Thyroid gland (tissue), 4 donors: ENCODE measurements at regions not wholly inside any gene's neighbourhood (a gene's known extent, or its start where the extent isn't known, plus 50 kb on each side); places are given as distances from the start of the nearest gene placed in this dataset.
"Not testable (repeated sequence)": the region's sequence is repeated elsewhere in the genome, so short reads cannot be mapped to it uniquely, and the experiment has no call there.

Experiments
- DNase-seq, 2 donors: peaks; one replicate each; pipeline ENCODE4 v3.0.0-alpha.2; 2019
- H3K27ac ChIP-seq, 3 donors: fragments of 200-600 bp; sonication (generic); 1 replicate in 2 of 3; 2 replicates in 1 of 3; pipeline ENCODE4 v1.5.1; 2016 to 2019; ENCODE audit warnings: mild to moderate bottlenecking in 1 of 3, moderate library complexity in 1 of 3
- H3K27me3 ChIP-seq: fragments of 200-600 bp; sonication (generic); one replicate; pipeline ENCODE4 v1.5.1; 2019
- H3K36me3 ChIP-seq, 2 donors: fragments of 200-600 bp; sonication (generic); one replicate each; pipeline ENCODE4 v1.5.1; 2016 to 2019
- H3K4me1 ChIP-seq, 2 donors: fragments of 200-600 bp; sonication (generic); one replicate each; pipeline ENCODE4 v1.5.1; 2017 to 2019
- H3K4me3 ChIP-seq, 3 donors: fragments of 200-600 bp; sonication (generic); replicated peaks in 1 of 3; 1 replicate in 2 of 3; 2 replicates in 1 of 3; pipeline ENCODE4 v1.5.1; 2016; ENCODE audit warnings: mild to moderate bottlenecking in 1 of 3
- H3K9me3 ChIP-seq: fragments of 200-600 bp; sonication (generic); one replicate; pipeline ENCODE4 v1.5.1; 2017
- CTCF ChIP-seq, 6 experiments: fragments of 200-600 bp in 3 of 6; fragments of 450-650 bp in 3 of 6; sonication (generic) in 3 of 6; IDR thresholded peaks; one replicate each; pipeline ENCODE4 v1.5.1; 2016 to 2019; ENCODE audit warnings: antibody characterized with exemption in 6 of 6, mild to moderate bottlenecking in 2 of 6, inconsistent platforms in 1 of 6, moderate library complexity in 1 of 6
- POLR2A ChIP-seq, 2 donors: fragments of 450-650 bp; IDR thresholded peaks; one replicate each; pipeline ENCODE4 v1.6.1; 2017; ENCODE audit warnings: antibody characterized with exemption in 2 of 2, mild to moderate bottlenecking in 2 of 2, moderate library complexity in 1 of 2
- WGBS, 2 donors: methylation state at CpG; one replicate each; pipeline ENCODE4 v1.1.5; 2017; 5-methylcytosine and 5-hydroxymethylcytosine counted together
- intact Hi-C: fragments of 100-400 bp; cut with DNase I; formaldehyde crosslinking; loops from one replicate; pipeline ENCODE4 v1.15.1; 2023

GRCh38 chr7:142496545-142496991, 238.7 kb upstream of the PRSS58 start:
- H3K27ac ChIP-seq: peak overlapping the region in 1 of 3 donors; percentile 7
- H3K4me3 ChIP-seq: no peak overlapping the region
- H3K9me3 ChIP-seq: no peaks in the 10 kb centered on the region
- H3K36me3 ChIP-seq: no peaks in the 10 kb centered on the region
- intact Hi-C loops: no loop called here
- TF ChIP-seq POLR2A (IDR thresholded peaks at IDR 0.05) (no peak), CTCF (IDR thresholded peaks at IDR 0.05) (peak; percentile 43 to 74 (median 66))
- WGBS, 2 donors: 10 to 13% methylated on average over 8 of the region's 8 CpGs
- H3K27me3 ChIP-seq: no peaks in the 10 kb centered on the region
- no peak for DNase-seq
- H3K4me1 ChIP-seq: peaks cover 0 to 4% of the 10 kb centered on the region in 2 donors

- 73 to 79% methylated on average over 3 of the region's 3 CpGs for WGBS, 2 donors
- H3K27ac ChIP-seq, H3K36me3 ChIP-seq, intact Hi-C loops, DNase-seq, H3K27me3 ChIP-seq, H3K4me3 ChIP-seq, H3K9me3 ChIP-seq, H3K4me1 ChIP-seq: not testable (repeated sequence)
Measured at GRCh38 chr7:142495879-142496278, 238.0 kb upstream of the PRSS58 start.

- intact Hi-C loops, DNase-seq, H3K27me3 ChIP-seq, H3K9me3 ChIP-seq, H3K4me3 ChIP-seq, H3K27ac ChIP-seq, H3K36me3 ChIP-seq, H3K4me1 ChIP-seq: not testable (repeated sequence)
Measured at GRCh38 chr7:142495301-142495700, 237.4 kb upstream of the PRSS58 start.

GRCh38 chr7:142494021-142494420, 236.2 kb upstream of the PRSS58 start:
- Histone ChIP-seq H3K36me3 (no peaks in the 10 kb centered on the region), H3K27ac (no peak overlapping the region), H3K4me1 (peaks cover 4 to 10% of the 10 kb centered on the region in 2 donors), H3K9me3 (no peaks in the 10 kb centered on the region), H3K4me3 (no peak overlapping the region), H3K27me3 (no peaks in the 10 kb centered on the region)
- DNase-seq: no peak
- no peak for TF ChIP-seq POLR2A (IDR thresholded peaks at IDR 0.05)
- no peak for TF ChIP-seq CTCF (IDR thresholded peaks at IDR 0.05)
- intact Hi-C loops: no loop called here
- WGBS, 2 donors: 72 to 82% methylated on average over 2 of the region's 2 CpGs

GRCh38 chr7:142488842-142489241, 231.0 kb upstream of the PRSS58 start:
- Histone ChIP-seq H3K27me3 (no peaks in the 10 kb centered on the region), H3K4me1 (peaks cover 0 to 28% of the 10 kb centered on the region in 2 donors), H3K27ac (peak overlapping the region in 1 of 3 donors; percentile 64), H3K36me3 (no peaks in the 10 kb centered on the region), H3K4me3 (no peak overlapping the region), H3K9me3 (no peaks in the 10 kb centered on the region)
- 80 to 90% methylated on average over 7 of the region's 7 CpGs for WGBS, 2 donors
- intact Hi-C loops: no loop called here
- TF ChIP-seq CTCF (IDR thresholded peaks at IDR 0.05): no peak
- TF ChIP-seq POLR2A (IDR thresholded peaks at IDR 0.05): no peak
- peak; percentile 35 to 46 for DNase-seq

- WGBS, 2 donors: 80 to 81% methylated on average over 7 to 9 of the region's 10 CpGs
- intact Hi-C loops: no loop called here
- TF ChIP-seq POLR2A (IDR thresholded peaks at IDR 0.05): no peak
- TF ChIP-seq CTCF (IDR thresholded peaks at IDR 0.05): no peak
- Histone ChIP-seq H3K27ac (peak overlapping the region in 1 of 3 donors; percentile 64), H3K4me1 (peaks cover 0 to 28% of the 10 kb centered on the region in 2 donors), H3K27me3 (no peaks in the 10 kb centered on the region), H3K4me3 (no peak overlapping the region), H3K36me3 (no peaks in the 10 kb centered on the region), H3K9me3 (no peaks in the 10 kb centered on the region)
- peak; percentile 9 to 10 for DNase-seq
Measured at GRCh38 chr7:142488036-142488633, 230.3 kb upstream of the PRSS58 start.

- H3K36me3 ChIP-seq, H3K4me3 ChIP-seq, H3K9me3 ChIP-seq, DNase-seq, intact Hi-C loops, H3K27me3 ChIP-seq: not testable (repeated sequence)
- Histone ChIP-seq H3K27ac (peak overlapping the region in 1 of 3 donors; percentile 64), H3K4me1 (peaks cover 0 to 28% of the 10 kb centered on the region in 2 donors)
- WGBS, 2 donors: 70% methylated on average over 4 of the region's 4 CpGs
Measured at GRCh38 chr7:142487565-142487964, 229.7 kb upstream of the PRSS58 start.
